Endothelial cell of umbilical vein (primary cell): ENCODE measurements at regions not wholly inside any gene's neighbourhood (a gene's known extent, or its start where the extent isn't known, plus 50 kb on each side); places are given as distances from the start of the nearest gene placed in this dataset.

Experiments
- BruUV-seq: library from RNA; stranded (reverse); fragments of 400-500 nt; replicated peaks from 2 replicates; lab custom pipeline; 2021; lab: Mats Ljungman, UMichigan
- CTCF ChIA-PET: fragments of 300-600, 350-600 bp; sonication (Branson Sonifier 250); formaldehyde crosslinking; loops from one replicate; lab custom pipeline; 2021; ENCODE audit warnings: antibody characterized with exemption, inconsistent platforms; lab: Charles Lee
- POLR2A ChIA-PET: fragments of 300-600, 350-600 bp; sonication (Branson Sonifier 250); formaldehyde crosslinking; loops from one replicate; lab custom pipeline; 2021; ENCODE audit warnings: antibody characterized with exemption, inconsistent platforms; lab: Charles Lee
- DNase-seq: peaks from one replicate; pipeline ENCODE4 v3.0.0-alpha.2; 2011; ENCODE audit warnings: low read depth, low spot score
- FAIRE-seq: peaks from 2 replicates; lab custom pipeline; 2011; peaks lifted over from hg19 to GRCh38; lab: Jason Lieb, UNC
- H2AFZ ChIP-seq: 2 replicates; pipeline ENCODE4 v1.6.0; 2012; ENCODE audit warnings: low read depth, low read length, control low read depth, inconsistent platforms
- H3K27ac ChIP-seq: 2 replicates; pipeline ENCODE4 v1.5.1; 2011; ENCODE audit warnings: low read depth, mild to moderate bottlenecking, control low read depth, low read length, moderate library complexity; ENCODE audit not compliant: insufficient read depth
- H3K27me3 ChIP-seq, 2 experiments: 2 replicates each; pipeline versions ENCODE4 v1.6.0 to v1.6.1; 2011; ENCODE audit warnings: low read length in 2 of 2, mixed read lengths in 1 of 2; ENCODE audit not compliant: control insufficient read depth in 2 of 2, insufficient read depth in 2 of 2
- H3K36me3 ChIP-seq, 2 experiments: 2 replicates in 1 of 2; 3 replicates in 1 of 2; pipeline ENCODE4 v1.5.1; 2011; ENCODE audit warnings: low read length in 2 of 2, mild to moderate bottlenecking in 1 of 2, moderate library complexity in 1 of 2; ENCODE audit not compliant: control insufficient read depth in 2 of 2, insufficient read depth in 2 of 2; ENCODE audit errors: extremely low read depth in 1 of 2
- H3K4me1 ChIP-seq: 3 replicates; pipeline ENCODE4 v1.5.1; 2011; ENCODE audit warnings: mild to moderate bottlenecking, low read length; ENCODE audit not compliant: control insufficient read depth, insufficient read depth; ENCODE audit errors: extremely low read depth
- H3K4me2 ChIP-seq: 2 replicates; pipeline ENCODE4 v1.6.1; 2011; ENCODE audit warnings: low read length, control low read depth, mixed read lengths; ENCODE audit not compliant: insufficient read depth
- H3K4me3 ChIP-seq, 3 experiments: fragments of 200-600 bp in 1 of 3; sonication (generic), shearing (Covaris generic) in 1 of 3; replicated peaks in 1 of 3; 2 replicates each; pipeline ENCODE4 v1.5.1; 2011 to 2016; ENCODE audit warnings: control low read depth in 3 of 3, low read length in 3 of 3, mild to moderate bottlenecking in 2 of 3, inconsistent platforms in 1 of 3, low read depth in 1 of 3, moderate library complexity in 1 of 3; ENCODE audit not compliant: insufficient read depth in 1 of 3
- H3K79me2 ChIP-seq: 2 replicates; pipeline ENCODE4 v1.6.0; 2012; ENCODE audit warnings: low read length, inconsistent platforms; ENCODE audit not compliant: control insufficient read depth, insufficient read depth
- H3K9ac ChIP-seq: replicated peaks from 2 replicates; pipeline ENCODE3; 2011; ENCODE audit warnings: low read length, control low read depth; ENCODE audit not compliant: insufficient read depth; ENCODE audit errors: extremely low read depth
- H3K9me1 ChIP-seq: replicated peaks from 3 replicates; pipeline ENCODE4 v1.6.0; 2011; ENCODE audit warnings: mild to moderate bottlenecking, low read length; ENCODE audit not compliant: control insufficient read depth, insufficient read depth; ENCODE audit errors: extremely low read depth
- H3K9me3 ChIP-seq: replicated peaks from 2 replicates; pipeline ENCODE4 v1.5.1; 2012; ENCODE audit warnings: low read length, inconsistent platforms; ENCODE audit not compliant: control insufficient read depth, insufficient read depth
- H4K20me1 ChIP-seq: replicated peaks from 2 replicates; pipeline ENCODE3; 2011; ENCODE audit warnings: mild to moderate bottlenecking, low read length; ENCODE audit not compliant: control insufficient read depth, insufficient read depth; ENCODE audit errors: extremely low read depth
- EZH2 ChIP-seq: IDR thresholded peaks from 2 replicates; pipeline ENCODE4 v1.6.1; 2012; ENCODE audit warnings: borderline replicate concordance, low read depth, mild to moderate bottlenecking, moderate library complexity, low read length, inconsistent platforms; ENCODE audit not compliant: severe bottlenecking
- FOS ChIP-seq: IDR thresholded peaks from 2 replicates; pipeline ENCODE4 v1.6.1; 2011; ENCODE audit warnings: mild to moderate bottlenecking, low read length, moderate library complexity, borderline replicate concordance; ENCODE audit not compliant: insufficient read depth
- GATA2 ChIP-seq: IDR thresholded peaks from 2 replicates; pipeline ENCODE4 v1.7.0; 2011; ENCODE audit warnings: low read depth, mild to moderate bottlenecking, moderate library complexity, mixed read lengths, low read length; ENCODE audit not compliant: insufficient read length, insufficient read depth
- JUN ChIP-seq: IDR thresholded peaks from 2 replicates; pipeline ENCODE4 v1.6.1; 2011; ENCODE audit warnings: borderline replicate concordance, low read depth; ENCODE audit not compliant: insufficient read length, insufficient read depth
- MAX ChIP-seq: IDR thresholded peaks from 2 replicates; pipeline ENCODE4 v1.6.1; 2011; ENCODE audit not compliant: insufficient read depth, insufficient read length
- MYC ChIP-seq: IDR thresholded peaks from one replicate; pipeline ENCODE4 v1.6.1; 2011; ENCODE audit warnings: mild to moderate bottlenecking, low read depth, low read length
- POLR2A ChIP-seq: IDR thresholded peaks from 2 replicates; pipeline ENCODE4 v1.6.1; 2012; ENCODE audit warnings: low read depth, mild to moderate bottlenecking, control low read depth, low read length
- dilution Hi-C: fragments of 300-500 bp; cut with MboI; formaldehyde crosslinking; loops from one replicate; pipeline ENCODE4 v1.15.0; 2019; ENCODE audit warnings: low sequenced_read_pairs; ENCODE audit not compliant: extremely low pct_ligation_motif_present
- intact Hi-C: fragments of 100-400 bp; cut with micrococcal nuclease; formaldehyde crosslinking; loops from one replicate; pipeline ENCODE4 v1.10.0; 2022
- TF ChIP-seq, protein P1 (sequence below), 2 donors: IDR thresholded peaks; 1 replicate in 1 of 2; 2 replicates in 1 of 2; pipeline ENCODE4 v1.5.1; 2011; ENCODE audit warnings: low read length in 2 of 2, mild to moderate bottlenecking in 2 of 2, moderate library complexity in 2 of 2, control low read depth in 1 of 2, inconsistent platforms in 1 of 2, low read depth in 1 of 2; ENCODE audit not compliant: insufficient read depth in 1 of 2; ENCODE audit errors: extremely low read depth in 1 of 2

DNA sequence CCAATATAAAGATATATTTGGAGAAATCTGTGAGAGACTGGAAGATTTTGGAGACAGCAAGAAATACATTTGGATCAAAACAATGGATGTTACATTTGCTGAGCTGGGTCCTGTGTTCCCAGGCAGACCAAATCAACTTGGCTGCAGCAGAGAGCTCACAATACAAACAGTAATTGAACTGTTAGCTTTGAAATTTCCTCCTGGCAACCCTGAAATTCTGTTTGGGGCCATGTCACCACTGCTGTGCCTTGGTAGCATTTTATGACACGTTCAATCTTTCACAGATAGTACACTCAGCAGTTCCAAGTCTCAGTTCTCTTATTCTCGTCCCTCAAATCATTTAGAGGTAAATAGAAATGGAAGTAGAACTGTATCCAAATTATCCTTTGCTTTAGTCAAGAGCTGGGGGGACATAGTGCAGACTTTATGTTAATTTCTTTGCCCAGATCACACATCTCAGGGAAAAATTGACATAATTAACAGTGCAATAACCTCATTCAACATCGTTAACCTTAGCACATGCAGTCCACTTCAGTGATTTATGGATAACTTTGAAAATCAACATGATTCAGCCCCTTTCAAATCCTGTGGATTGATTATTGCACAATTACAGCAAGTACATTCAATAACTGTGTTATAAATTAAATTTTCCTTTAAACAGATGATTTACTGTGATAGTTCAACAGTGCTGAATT, 277.4 kb upstream of the MC4R start:
- no peaks in the 10 kb centered on the region for H3K27me3 ChIP-seq
- FAIRE-seq (no peak), DNase-seq (no peak)
- no peak overlapping the region for H2AFZ ChIP-seq
- dilution Hi-C loops (no loop called here), intact Hi-C loops (no loop called here)
- ChIA-PET POLR2A (no interaction called here), CTCF (interaction anchor here (0.9 to 1.0 kb wide), 2 partner anchors 9 to 853 kb away, joined by 3 read pairs; no protein-coding TSS in a partner anchor)
- no TSS peak for BruUV-seq
- TF ChIP-seq GATA2 (no peak), EZH2 (no peak), MAX (no peak), FOS (no peak), POLR2A (no peak), JUN (no peak), MYC (no peak)
- TF ChIP-seq, protein P1, sequence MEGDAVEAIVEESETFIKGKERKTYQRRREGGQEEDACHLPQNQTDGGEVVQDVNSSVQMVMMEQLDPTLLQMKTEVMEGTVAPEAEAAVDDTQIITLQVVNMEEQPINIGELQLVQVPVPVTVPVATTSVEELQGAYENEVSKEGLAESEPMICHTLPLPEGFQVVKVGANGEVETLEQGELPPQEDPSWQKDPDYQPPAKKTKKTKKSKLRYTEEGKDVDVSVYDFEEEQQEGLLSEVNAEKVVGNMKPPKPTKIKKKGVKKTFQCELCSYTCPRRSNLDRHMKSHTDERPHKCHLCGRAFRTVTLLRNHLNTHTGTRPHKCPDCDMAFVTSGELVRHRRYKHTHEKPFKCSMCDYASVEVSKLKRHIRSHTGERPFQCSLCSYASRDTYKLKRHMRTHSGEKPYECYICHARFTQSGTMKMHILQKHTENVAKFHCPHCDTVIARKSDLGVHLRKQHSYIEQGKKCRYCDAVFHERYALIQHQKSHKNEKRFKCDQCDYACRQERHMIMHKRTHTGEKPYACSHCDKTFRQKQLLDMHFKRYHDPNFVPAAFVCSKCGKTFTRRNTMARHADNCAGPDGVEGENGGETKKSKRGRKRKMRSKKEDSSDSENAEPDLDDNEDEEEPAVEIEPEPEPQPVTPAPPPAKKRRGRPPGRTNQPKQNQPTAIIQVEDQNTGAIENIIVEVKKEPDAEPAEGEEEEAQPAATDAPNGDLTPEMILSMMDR (IDR thresholded peaks at IDR 0.05; ENCODE audit: extremely low read depth in 1 of 2, insufficient read depth in 1 of 2, low read depth in 1 of 2, low read length in 2 of 2) = no peak
- H3K27ac ChIP-seq = no peak overlapping the region
- H3K4me2 ChIP-seq = no peak overlapping the region
- no peak overlapping the region for H3K9ac ChIP-seq
- H3K4me1 ChIP-seq = no peaks in the 10 kb centered on the region
- H3K79me2 ChIP-seq = no peaks in the 10 kb centered on the region
- H3K4me3 ChIP-seq = no peak overlapping the region
- no peaks in the 10 kb centered on the region for H3K9me3 ChIP-seq
- no peaks in the 10 kb centered on the region for H3K36me3 ChIP-seq
- H3K9me1 ChIP-seq = no peaks in the 10 kb centered on the region
- no peaks in the 10 kb centered on the region for H4K20me1 ChIP-seq
